B cell (primary cell): ENCODE measurements at regions not wholly inside any gene's neighbourhood (a gene's known extent, or its start where the extent isn't known, plus 50 kb on each side); places are given as distances from the start of the nearest gene placed in this dataset.
"Not testable (repeated sequence)": the region's sequence is repeated elsewhere in the genome, so short reads cannot be mapped to it uniquely, and the experiment has no call there.

ENCODE experiments used
- ATAC-seq: fragments of 200-7000 bp; cut with Tn5 transposase; one replicate; pipeline ENCODE4 v1.10.0; 2021; ENCODE audit warnings: low read depth, mild to moderate bottlenecking, moderate number of reproducible peaks, moderate library complexity
- CTCF ChIA-PET: fragments of 350-600 bp; sonication (Branson Sonifier 250); formaldehyde crosslinking; loops from one replicate; lab custom pipeline; 2021; ENCODE audit warnings: antibody characterized with exemption, inconsistent platforms; lab: Charles Lee
- POLR2A ChIA-PET: fragments of 350-600 bp; sonication (Branson Sonifier 250); formaldehyde crosslinking; loops from one replicate; lab custom pipeline; 2021; ENCODE audit warnings: antibody characterized with exemption; lab: Charles Lee
- DNase-seq: peaks from one replicate; pipeline ENCODE4 v3.0.0; 2013
- H2AFZ ChIP-seq: 2 replicates; pipeline ENCODE4 v1.6.1; 2012; ENCODE audit warnings: mild to moderate bottlenecking, low read depth, low read length; ENCODE audit not compliant: insufficient read depth, poor library complexity, severe bottlenecking
- H3K27ac ChIP-seq, 2 donors: 1 replicate in 1 of 2; 2 replicates in 1 of 2; pipeline ENCODE4 v1.5.1; 2012 to 2013; ENCODE audit warnings: low read length in 2 of 2, mild to moderate bottlenecking in 2 of 2, moderate library complexity in 1 of 2
- H3K27me3 ChIP-seq, 4 experiments: fragments of 200-600 bp in 1 of 4; sonication (generic) in 1 of 4; replicated peaks in 1 of 4; 1 replicate in 2 of 4; 2 replicates in 2 of 4; pipeline versions ENCODE4 v1.6.1 to v1.7.0; 2013 to 2016; ENCODE audit warnings: low read length in 3 of 4, mild to moderate bottlenecking in 2 of 4, mixed read lengths in 1 of 4, moderate library complexity in 1 of 4; ENCODE audit not compliant: insufficient read depth in 4 of 4, control insufficient read depth in 3 of 4; ENCODE audit errors: control extremely low read depth in 1 of 4
- H3K36me3 ChIP-seq, 2 experiments: replicated peaks in 1 of 2; 1 replicate in 1 of 2; 2 replicates in 1 of 2; pipeline versions ENCODE4 v1.6.1 to v1.7.1; 2013; ENCODE audit warnings: low read length in 1 of 2; ENCODE audit not compliant: insufficient read depth in 2 of 2, control insufficient read depth in 1 of 2; ENCODE audit errors: control extremely low read depth in 1 of 2, extremely low read depth in 1 of 2
- H3K4me1 ChIP-seq, 2 donors: fragments of 200-600 bp in 1 of 2; sonication (generic) in 1 of 2; 1 replicate in 1 of 2; 2 replicates in 1 of 2; pipeline versions ENCODE4 v1.5.1 to v1.6.1; 2013 to 2017; ENCODE audit warnings: low read length in 2 of 2; ENCODE audit not compliant: control insufficient read depth in 2 of 2, insufficient read depth in 2 of 2
- H3K4me2 ChIP-seq: replicated peaks from 2 replicates; pipeline ENCODE3; 2012; ENCODE audit warnings: mild to moderate bottlenecking, low read depth, low read length; ENCODE audit not compliant: poor library complexity, severe bottlenecking
- H3K4me3 ChIP-seq, 5 experiments: fragments of 200-600 bp in 1 of 5; sonication (generic) in 1 of 5; 1 replicate in 3 of 5; 2 replicates in 2 of 5; pipeline versions ENCODE4 v1.5.1 to v1.7.0; 2011 to 2016; ENCODE audit warnings: low read length in 4 of 5, mild to moderate bottlenecking in 4 of 5, low read depth in 2 of 5, control low read depth in 1 of 5, moderate library complexity in 1 of 5; ENCODE audit not compliant: insufficient read depth in 1 of 5; ENCODE audit errors: control extremely low read depth in 1 of 5, extremely low read depth in 1 of 5
- H3K79me2 ChIP-seq: fragments of 200-600 bp; sonication (generic); one replicate; pipeline ENCODE4 v1.6.0; 2016; ENCODE audit warnings: low read length; ENCODE audit not compliant: control insufficient read depth, insufficient read depth
- H3K9ac ChIP-seq: fragments of 200-600 bp; sonication (generic); 2 replicates; pipeline ENCODE4 v1.6.1; 2017; ENCODE audit warnings: mild to moderate bottlenecking, low read length, moderate library complexity
- H3K9me3 ChIP-seq, 3 donors: one replicate each; pipeline versions ENCODE4 v1.6.1 to v1.7.1; 2013; ENCODE audit warnings: low read length in 2 of 3; ENCODE audit not compliant: control insufficient read depth in 2 of 3, insufficient read depth in 1 of 3; ENCODE audit errors: control extremely low read depth in 1 of 3
- H4K20me1 ChIP-seq: 2 replicates; pipeline ENCODE4 v1.6.0; 2012; ENCODE audit warnings: mild to moderate bottlenecking, low read length; ENCODE audit not compliant: insufficient read depth, control insufficient read depth, poor library complexity, severe bottlenecking
- H3K27ac Mint-ChIP-seq: one replicate; pipeline ENCODE4 v1.8.0; 2021; ENCODE audit warnings: mixed read lengths
- H3K27me3 Mint-ChIP-seq: one replicate; pipeline ENCODE4 v1.8.0; 2021; ENCODE audit warnings: mixed read lengths
- H3K4me1 Mint-ChIP-seq: one replicate; pipeline ENCODE4 v1.8.0; 2021; ENCODE audit warnings: mixed read lengths
- H3K4me3 Mint-ChIP-seq: one replicate; pipeline ENCODE4 v1.8.0; 2021; ENCODE audit warnings: mixed read lengths
- H3K9me3 Mint-ChIP-seq: one replicate; pipeline ENCODE4 v1.8.0; 2022; ENCODE audit warnings: mixed read lengths; ENCODE audit not compliant: insufficient read depth
- EZH2 ChIP-seq: IDR thresholded peaks from 2 replicates; pipeline ENCODE4 v1.6.1; 2012; ENCODE audit warnings: borderline replicate concordance, low read depth, mild to moderate bottlenecking, moderate library complexity, low read length; ENCODE audit not compliant: insufficient read depth, poor library complexity, severe bottlenecking
- WGBS: methylation state at CpG from one replicate; pipeline ENCODE4 v1.1.5; 2013; ENCODE audit warnings: missing lambda C conversion rate; ENCODE audit not compliant: insufficient coverage; 5-methylcytosine and 5-hydroxymethylcytosine counted together
- intact Hi-C: fragments of 100-400 bp; cut with micrococcal nuclease; formaldehyde crosslinking; loops from one replicate; pipeline ENCODE4 v1.10.0; 2022
- TF ChIP-seq, protein P1 (sequence below): fragments of 200-600 bp; IDR thresholded peaks from one replicate; pipeline ENCODE4 v1.8.0; 2022; ENCODE audit warnings: antibody characterized with exemption, mild to moderate bottlenecking

DNA sequence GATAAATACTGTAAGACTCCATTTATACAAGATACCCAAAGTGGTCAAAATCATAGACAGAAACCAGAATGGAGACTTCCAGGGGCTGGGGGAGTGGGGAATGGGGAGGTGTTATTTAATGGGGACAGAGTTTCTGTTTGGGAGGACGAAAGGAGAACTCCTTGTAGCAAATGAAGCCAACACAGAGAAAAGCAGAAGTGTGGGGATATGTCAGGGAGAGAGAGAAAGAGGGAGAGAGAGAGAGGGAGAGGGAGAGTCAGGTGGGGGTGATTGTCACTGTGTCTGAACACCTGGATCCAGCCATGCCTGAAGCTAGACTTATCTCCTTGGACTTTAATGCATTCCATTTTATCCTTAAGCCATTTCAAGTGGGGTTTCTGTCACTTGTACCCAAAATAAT, 234.7 kb downstream of the BCL11B start:
- ATAC-seq, H3K27me3 Mint-ChIP-seq, DNase-seq, H3K4me1 Mint-ChIP-seq, H3K4me2 ChIP-seq, H3K36me3 ChIP-seq, H3K27ac ChIP-seq, H3K4me3 ChIP-seq, H3K9ac ChIP-seq, H4K20me1 ChIP-seq, H3K27me3 ChIP-seq, H3K27ac Mint-ChIP-seq, H3K79me2 ChIP-seq, H2AFZ ChIP-seq, H3K9me3 Mint-ChIP-seq, intact Hi-C loops, CTCF ChIA-PET, H3K4me3 Mint-ChIP-seq, POLR2A ChIA-PET, H3K4me1 ChIP-seq: not testable (repeated sequence)
- peaks cover 0 to 56% (median 0%) of the 10 kb centered on the region in 3 donors for H3K9me3 ChIP-seq
- WGBS = 33% methylated on average over 1 of the region's 1 CpG

DNA sequence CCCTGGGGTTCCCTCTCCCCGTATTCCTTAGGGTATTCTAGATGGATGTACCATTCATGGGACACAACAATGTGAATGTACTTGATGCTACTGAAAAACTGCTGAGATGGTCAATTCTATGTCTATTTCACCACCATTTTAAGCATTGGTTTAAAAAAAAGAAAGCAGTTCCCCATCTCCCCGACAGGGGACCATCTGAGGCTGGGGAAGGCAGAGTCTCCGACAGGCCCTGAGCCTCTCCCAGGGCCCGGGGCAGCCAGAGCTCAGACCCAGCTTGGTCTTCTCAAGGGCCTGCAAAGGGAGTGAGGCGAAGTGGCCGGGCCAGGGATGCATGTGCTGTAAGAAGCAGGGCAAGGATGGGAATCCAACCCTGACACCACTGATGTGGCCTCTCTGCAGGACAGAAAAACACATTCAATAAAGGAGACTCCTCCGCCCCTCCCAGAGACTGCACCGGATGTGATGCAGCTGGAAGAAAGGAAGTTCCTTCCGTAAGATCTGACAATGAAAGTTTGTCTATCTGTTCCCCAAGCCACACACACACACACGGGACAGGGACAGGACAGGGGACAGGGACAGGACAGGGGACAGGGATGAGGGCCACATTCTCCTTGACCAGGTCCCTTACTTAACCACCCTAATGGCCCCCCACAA, 234.1 kb downstream of the BCL11B start:
- ATAC-seq (no peak), DNase-seq (no peak)
- Histone ChIP-seq H3K4me2 (no peak overlapping the region), H4K20me1 (no peaks in the 10 kb centered on the region), H3K27me3 (no peaks in the 10 kb centered on the region), H3K4me3 (no peak overlapping the region), H3K36me3 (no peaks in the 10 kb centered on the region), H3K27ac (no peak overlapping the region), H3K4me1 (no peaks in the 10 kb centered on the region), H2AFZ (no peak overlapping the region), H3K79me2 (no peaks in the 10 kb centered on the region), H3K9me3 (peaks cover 0 to 62% (median 0%) of the 10 kb centered on the region in 3 donors), H3K9ac (no peak overlapping the region)
- peaks cover 4% of the 10 kb centered on the region for H3K9me3 Mint-ChIP-seq
- WGBS = 87% methylated on average over 5 of the region's 10 CpGs
- no peak overlapping the region for H3K4me3 Mint-ChIP-seq
- H3K27ac Mint-ChIP-seq = no peak overlapping the region
- H3K4me1 Mint-ChIP-seq = no peaks in the 10 kb centered on the region
- ChIA-PET POLR2A (no interaction called here), CTCF (no interaction called here)
- intact Hi-C loops = no loop called here
- no peaks in the 10 kb centered on the region for H3K27me3 Mint-ChIP-seq
- no peak for TF ChIP-seq EZH2
- TF ChIP-seq, protein P1, sequence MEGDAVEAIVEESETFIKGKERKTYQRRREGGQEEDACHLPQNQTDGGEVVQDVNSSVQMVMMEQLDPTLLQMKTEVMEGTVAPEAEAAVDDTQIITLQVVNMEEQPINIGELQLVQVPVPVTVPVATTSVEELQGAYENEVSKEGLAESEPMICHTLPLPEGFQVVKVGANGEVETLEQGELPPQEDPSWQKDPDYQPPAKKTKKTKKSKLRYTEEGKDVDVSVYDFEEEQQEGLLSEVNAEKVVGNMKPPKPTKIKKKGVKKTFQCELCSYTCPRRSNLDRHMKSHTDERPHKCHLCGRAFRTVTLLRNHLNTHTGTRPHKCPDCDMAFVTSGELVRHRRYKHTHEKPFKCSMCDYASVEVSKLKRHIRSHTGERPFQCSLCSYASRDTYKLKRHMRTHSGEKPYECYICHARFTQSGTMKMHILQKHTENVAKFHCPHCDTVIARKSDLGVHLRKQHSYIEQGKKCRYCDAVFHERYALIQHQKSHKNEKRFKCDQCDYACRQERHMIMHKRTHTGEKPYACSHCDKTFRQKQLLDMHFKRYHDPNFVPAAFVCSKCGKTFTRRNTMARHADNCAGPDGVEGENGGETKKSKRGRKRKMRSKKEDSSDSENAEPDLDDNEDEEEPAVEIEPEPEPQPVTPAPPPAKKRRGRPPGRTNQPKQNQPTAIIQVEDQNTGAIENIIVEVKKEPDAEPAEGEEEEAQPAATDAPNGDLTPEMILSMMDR = no peak
